Stomach (tissue), 8 donors: ENCODE measurements at regions not wholly inside any gene's neighbourhood (a gene's known extent, or its start where the extent isn't known, plus 50 kb on each side); places are given as distances from the start of the nearest gene placed in this dataset.

ENCODE experiments used
- DNase-seq, 2 donors: peaks; one replicate each; pipeline versions ENCODE4 v3.0.0 to v3.0.0-alpha.2; 2013 to 2019
- H3K27ac ChIP-seq, 5 donors: fragments of 200-600 bp in 4 of 5; sonication (generic) in 4 of 5; one replicate each; pipeline ENCODE4 v1.5.1; 2013 to 2019; ENCODE audit warnings: mild to moderate bottlenecking in 1 of 5, moderate library complexity in 1 of 5
- H3K27me3 ChIP-seq, 3 donors: fragments of 200-600 bp; sonication (generic); one replicate each; pipeline ENCODE4 v1.5.1; 2017 to 2019; ENCODE audit warnings: mixed run types in 1 of 3
- H3K36me3 ChIP-seq, 4 donors: fragments of 200-600 bp; sonication (generic); 1 replicate in 3 of 4; 2 replicates in 1 of 4; pipeline ENCODE4 v1.5.1; 2016 to 2019
- H3K4me1 ChIP-seq, 4 donors: fragments of 200-600 bp; sonication (generic); one replicate each; pipeline ENCODE4 v1.5.1; 2016 to 2019
- H3K4me3 ChIP-seq, 4 donors: fragments of 200-600 bp; sonication (generic) in 3 of 4; one replicate each; pipeline ENCODE4 v1.5.1; 2016 to 2019; ENCODE audit warnings: mild to moderate bottlenecking in 1 of 4
- H3K9me3 ChIP-seq, 4 donors: fragments of 200-600 bp; sonication (generic); one replicate each; pipeline ENCODE4 v1.5.1; 2016 to 2019
- EP300 ChIP-seq: sonication (generic); formaldehyde crosslinking; IDR thresholded peaks from one replicate; pipeline ENCODE4 v1.6.1; 2017; ENCODE audit warnings: antibody characterized with exemption
- POLR2A ChIP-seq, 4 donors: fragments of 450-650 bp; IDR thresholded peaks; one replicate each; pipeline ENCODE4 v1.6.1; 2016; ENCODE audit warnings: antibody characterized with exemption in 4 of 4, control low read depth in 2 of 4, mild to moderate bottlenecking in 1 of 4, moderate library complexity in 1 of 4
- POLR2AphosphoS5 ChIP-seq, 3 donors: sonication (generic); formaldehyde crosslinking; IDR thresholded peaks; one replicate each; pipeline ENCODE4 v1.6.1; 2016; ENCODE audit warnings: antibody characterized with exemption in 3 of 3
- WGBS, 5 donors: extraction: QIAGEN DNeasy Blood & Tissue Kit in 3 of 5; methylation state at CpG; one replicate each; pipeline versions ENCODE4 v1.1.5 to v1.1.7; 2013 to 2018; 5-methylcytosine and 5-hydroxymethylcytosine counted together
- intact Hi-C: fragments of 100-400 bp; cut with DNase I; formaldehyde crosslinking; loops from one replicate; pipeline ENCODE4 v1.15.1; 2023; ENCODE audit warnings: low total_unique reads
- TF ChIP-seq, protein P1 (sequence below), 7 experiments: fragments of 450-650 bp in 4 of 7; fragments of 200-600 bp in 3 of 7; sonication (generic) in 3 of 7; IDR thresholded peaks; one replicate each; pipeline ENCODE4 v1.5.1; 2016 to 2019; ENCODE audit warnings: antibody characterized with exemption in 7 of 7, control low read depth in 2 of 7, mild to moderate bottlenecking in 1 of 7
- donor health status: healthy with polysubstance abuse.
- donor health status: Bipolar disorder and iron deficiency.
- donor health status: healthy.

GRCh38 chr12:91370086-91370868, 187.7 kb upstream of the DCN start:
- Histone ChIP-seq H3K9me3 (no peaks in the 10 kb centered on the region), H3K36me3 (no peaks in the 10 kb centered on the region), H3K4me1 (no peaks in the 10 kb centered on the region), H3K4me3 (no peak overlapping the region), H3K27me3 (no peaks in the 10 kb centered on the region), H3K27ac (no peak overlapping the region)
- 67 to 77% (median 73%) methylated on average over 4 of the region's 4 CpGs for WGBS, 5 donors
- intact Hi-C loops: no loop called here
- no peak for DNase-seq
- TF ChIP-seq EP300 (no peak), POLR2A (IDR thresholded peaks at IDR 0.05) (no peak), POLR2AphosphoS5 (IDR thresholded peaks at IDR 0.05) (no peak)
- TF ChIP-seq, protein P1, sequence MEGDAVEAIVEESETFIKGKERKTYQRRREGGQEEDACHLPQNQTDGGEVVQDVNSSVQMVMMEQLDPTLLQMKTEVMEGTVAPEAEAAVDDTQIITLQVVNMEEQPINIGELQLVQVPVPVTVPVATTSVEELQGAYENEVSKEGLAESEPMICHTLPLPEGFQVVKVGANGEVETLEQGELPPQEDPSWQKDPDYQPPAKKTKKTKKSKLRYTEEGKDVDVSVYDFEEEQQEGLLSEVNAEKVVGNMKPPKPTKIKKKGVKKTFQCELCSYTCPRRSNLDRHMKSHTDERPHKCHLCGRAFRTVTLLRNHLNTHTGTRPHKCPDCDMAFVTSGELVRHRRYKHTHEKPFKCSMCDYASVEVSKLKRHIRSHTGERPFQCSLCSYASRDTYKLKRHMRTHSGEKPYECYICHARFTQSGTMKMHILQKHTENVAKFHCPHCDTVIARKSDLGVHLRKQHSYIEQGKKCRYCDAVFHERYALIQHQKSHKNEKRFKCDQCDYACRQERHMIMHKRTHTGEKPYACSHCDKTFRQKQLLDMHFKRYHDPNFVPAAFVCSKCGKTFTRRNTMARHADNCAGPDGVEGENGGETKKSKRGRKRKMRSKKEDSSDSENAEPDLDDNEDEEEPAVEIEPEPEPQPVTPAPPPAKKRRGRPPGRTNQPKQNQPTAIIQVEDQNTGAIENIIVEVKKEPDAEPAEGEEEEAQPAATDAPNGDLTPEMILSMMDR (IDR thresholded peaks at IDR 0.05): no peak

GRCh38 chr12:91368613-91369012, 186.0 kb upstream of the DCN start:
- Histone ChIP-seq H3K4me3 (no peak overlapping the region), H3K27ac (no peak overlapping the region), H3K36me3 (no peaks in the 10 kb centered on the region), H3K4me1 (no peaks in the 10 kb centered on the region), H3K9me3 (no peaks in the 10 kb centered on the region), H3K27me3 (no peaks in the 10 kb centered on the region)
- intact Hi-C loops: no loop called here
- WGBS, 5 donors: 60 to 75% (median 75%) methylated on average over 4 of the region's 4 CpGs
- no peak for TF ChIP-seq POLR2AphosphoS5 (IDR thresholded peaks at IDR 0.05)
- no peak for TF ChIP-seq EP300
- TF ChIP-seq POLR2A (IDR thresholded peaks at IDR 0.05): no peak
- TF ChIP-seq, protein P1 (IDR thresholded peaks at IDR 0.05): no peak
- no peak for DNase-seq

DNA sequence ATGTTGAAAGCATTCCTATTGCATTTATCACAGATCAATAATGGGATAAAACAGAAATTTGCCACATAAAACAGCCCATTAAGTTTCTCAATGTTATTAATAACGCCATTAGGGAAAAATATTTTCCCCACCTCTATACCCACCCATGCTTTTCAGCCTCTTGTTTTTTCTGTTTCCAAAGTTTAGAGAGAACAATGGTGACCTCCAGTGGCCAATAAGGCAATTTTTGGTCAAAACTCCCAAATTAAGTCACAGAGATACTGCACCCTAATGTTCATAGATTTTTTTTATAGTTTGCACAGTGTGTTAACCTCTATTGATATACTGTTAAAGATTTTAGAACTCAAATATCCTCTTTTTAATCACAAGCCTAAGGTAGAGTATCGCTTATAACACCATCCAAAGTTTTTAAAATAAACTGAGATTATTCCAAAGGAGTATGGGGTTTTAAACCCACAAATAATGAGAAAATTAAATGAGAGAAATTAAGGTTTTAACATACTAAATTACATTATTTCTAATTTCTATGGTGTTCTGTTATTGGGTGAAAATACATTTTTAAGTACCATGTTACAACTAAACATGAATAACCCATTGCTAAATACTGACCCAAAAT, 184.7 kb upstream of the DCN start:
- TF ChIP-seq EP300: no peak
- no peak for TF ChIP-seq POLR2A (IDR thresholded peaks at IDR 0.05)
- no peak for TF ChIP-seq POLR2AphosphoS5 (IDR thresholded peaks at IDR 0.05)
- TF ChIP-seq, protein P1 (IDR thresholded peaks at IDR 0.05): peak in 1 of 7 experiments; percentile 32
- no peaks in the 10 kb centered on the region for H3K36me3 ChIP-seq
- no peak overlapping the region for H3K27ac ChIP-seq
- WGBS, 5 donors: 63 to 75% (median 69%) methylated on average over 2 of the region's 2 CpGs
- H3K4me1 ChIP-seq: no peaks in the 10 kb centered on the region
- intact Hi-C loops: no loop called here
- peak in 1 of 2 donors; percentile 46 for DNase-seq
- no peaks in the 10 kb centered on the region for H3K27me3 ChIP-seq
- H3K9me3 ChIP-seq: no peaks in the 10 kb centered on the region
- H3K4me3 ChIP-seq: no peak overlapping the region

DNA sequence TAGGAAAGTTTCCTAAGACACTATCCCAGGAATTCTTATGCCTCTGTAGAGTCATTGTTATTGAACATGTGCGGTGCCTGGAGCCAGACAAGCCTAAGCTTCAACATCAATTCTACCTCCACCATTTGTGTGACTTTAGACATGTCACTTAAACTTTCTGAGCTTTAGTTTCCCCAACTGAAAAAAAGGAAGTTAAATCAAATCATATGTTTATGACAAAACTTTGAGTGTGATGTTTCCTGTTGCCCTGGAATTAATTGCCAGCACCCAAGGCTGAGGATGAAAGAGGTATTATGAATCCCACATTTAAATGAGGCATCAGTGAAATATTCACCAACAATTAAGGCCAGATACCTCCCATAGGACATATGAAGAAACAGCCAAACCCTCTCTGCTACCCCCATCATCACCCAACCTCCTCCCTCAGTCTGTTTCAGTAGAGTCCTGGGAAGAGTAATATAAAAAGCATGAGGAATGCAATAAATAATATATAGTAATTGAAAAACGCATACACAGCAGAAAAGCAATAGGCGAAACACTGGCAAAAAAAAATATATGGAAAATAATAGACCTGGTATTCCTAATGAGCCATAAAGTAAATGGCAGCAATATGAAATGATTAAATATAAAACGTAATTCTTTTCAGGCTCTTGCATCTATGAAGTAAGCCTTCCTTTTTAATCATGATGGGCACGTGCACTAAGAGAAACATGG, 182.0 kb upstream of the DCN start:
- Histone ChIP-seq H3K4me1 (peaks cover 0 to 5% (median 0%) of the 10 kb centered on the region in 4 donors), H3K27me3 (no peaks in the 10 kb centered on the region), H3K36me3 (no peaks in the 10 kb centered on the region), H3K9me3 (no peaks in the 10 kb centered on the region), H3K27ac (no peak overlapping the region), H3K4me3 (no peak overlapping the region)
- WGBS, 5 donors: 72 to 81% (median 74%) methylated on average over 5 of the region's 5 CpGs
- no peak for TF ChIP-seq POLR2A (IDR thresholded peaks at IDR 0.05)
- TF ChIP-seq, protein P1 (IDR thresholded peaks at IDR 0.05): no peak
- TF ChIP-seq EP300: no peak
- no peak for TF ChIP-seq POLR2AphosphoS5 (IDR thresholded peaks at IDR 0.05)
- intact Hi-C loops: no loop called here
- no peak for DNase-seq
